HG02852 (cell line): ENCODE measurements at regions not wholly inside any gene's neighbourhood (a gene's known extent, or its start where the extent isn't known, plus 50 kb on each side); places are given as distances from the start of the nearest gene placed in this dataset.
"Not testable (repeated sequence)": the region's sequence is repeated elsewhere in the genome, so short reads cannot be mapped to it uniquely, and the experiment has no call there.

ENCODE experiments used
- ATAC-seq: cut with Tn5 transposase; IDR thresholded peaks from one replicate; pipeline ENCODE4 v1.9.1; 2021; ENCODE audit warnings: mild to moderate bottlenecking, moderate library complexity; ENCODE audit not compliant: unreplicated experiment

DNA sequence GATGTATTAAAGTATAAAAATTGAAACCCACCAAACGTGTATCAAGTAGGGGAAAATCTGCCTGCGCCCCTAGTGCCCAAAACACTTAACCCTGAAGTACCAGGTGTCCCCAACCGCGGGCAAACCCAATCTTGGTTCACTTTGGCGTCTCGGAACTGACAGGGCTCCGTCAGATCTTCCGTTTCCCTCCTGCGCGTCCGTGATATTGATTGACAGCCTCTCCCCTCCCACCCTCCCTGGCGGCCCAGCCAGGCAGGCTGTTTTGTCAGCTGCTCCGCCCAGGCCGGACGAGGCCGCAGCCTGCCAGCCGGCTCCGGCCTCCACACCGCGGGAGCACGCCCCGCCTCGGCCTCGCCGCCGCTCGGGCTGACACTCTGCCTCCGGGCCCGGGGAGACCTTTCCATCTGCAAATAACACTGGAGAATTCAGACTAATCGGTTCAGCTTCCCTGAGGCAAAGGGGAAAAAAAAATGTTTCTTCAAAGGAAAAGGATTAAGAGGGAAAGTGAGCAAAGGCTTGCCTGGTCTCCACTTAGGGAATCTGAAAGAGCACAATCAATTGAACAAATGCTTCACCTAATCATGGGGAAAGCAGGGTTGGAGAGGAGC lies 234.9 kb upstream of the MCHR2 start:
- peak; percentile 100 for ATAC-seq

DNA sequence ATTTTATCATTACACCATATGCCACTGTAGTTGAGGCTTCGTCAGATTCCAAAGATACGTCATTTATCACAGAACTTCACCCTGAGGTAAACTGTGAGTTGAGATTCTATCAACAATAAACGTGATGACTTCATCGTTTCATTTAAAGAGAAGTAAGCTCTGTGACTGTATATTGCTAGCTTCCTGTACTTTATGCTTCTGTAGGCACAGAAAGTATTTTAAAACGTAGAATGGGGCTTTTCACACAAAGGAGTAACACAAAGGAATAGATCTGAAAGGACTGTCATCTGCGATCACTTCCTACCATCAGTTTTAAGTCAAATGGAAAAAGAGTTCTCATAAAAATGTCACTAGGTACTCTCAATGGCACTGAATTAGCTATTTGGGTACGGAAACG lies 234.4 kb upstream of the MCHR2 start:
- ATAC-seq = peak; percentile 6

DNA sequence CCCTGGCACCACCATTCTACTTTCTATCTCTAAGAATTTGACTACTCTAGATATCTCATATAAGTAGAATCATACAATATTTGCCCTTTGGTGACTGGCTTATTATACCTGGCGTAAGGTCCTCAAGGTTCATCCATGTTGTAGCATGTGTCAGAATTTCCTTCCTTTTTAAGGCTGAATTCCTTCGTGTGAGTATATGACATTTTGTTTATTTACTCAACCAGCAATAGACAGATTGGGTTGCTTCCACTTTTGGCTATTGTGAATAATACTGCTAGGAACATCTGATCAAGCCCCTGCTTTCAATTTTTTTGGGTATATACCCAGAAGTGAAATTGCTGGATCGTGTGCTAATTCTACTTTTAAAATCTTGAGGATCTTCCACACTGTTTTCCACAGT lies 232.8 kb upstream of the MCHR2 start:
- no peak for ATAC-seq

DNA sequence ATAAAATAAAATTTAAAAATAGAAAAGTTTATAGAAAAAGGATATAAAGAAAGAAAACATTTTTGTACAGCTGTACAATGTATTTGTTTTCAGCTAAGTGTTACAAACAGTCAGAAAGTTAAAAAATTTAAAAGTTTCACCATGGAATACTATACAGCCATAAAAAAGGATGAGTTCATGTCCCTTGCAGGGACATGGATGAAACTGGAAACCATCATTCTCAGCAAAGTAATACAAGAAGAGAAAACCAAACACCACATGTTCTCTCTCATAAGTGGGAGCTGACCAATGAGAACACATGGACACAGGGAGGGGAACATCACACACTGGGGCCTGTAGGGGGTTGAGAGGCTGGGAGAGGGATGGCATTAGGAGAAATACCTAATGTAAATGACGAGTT lies 229.9 kb upstream of the MCHR2 start:
- not testable (repeated sequence) for ATAC-seq

DNA sequence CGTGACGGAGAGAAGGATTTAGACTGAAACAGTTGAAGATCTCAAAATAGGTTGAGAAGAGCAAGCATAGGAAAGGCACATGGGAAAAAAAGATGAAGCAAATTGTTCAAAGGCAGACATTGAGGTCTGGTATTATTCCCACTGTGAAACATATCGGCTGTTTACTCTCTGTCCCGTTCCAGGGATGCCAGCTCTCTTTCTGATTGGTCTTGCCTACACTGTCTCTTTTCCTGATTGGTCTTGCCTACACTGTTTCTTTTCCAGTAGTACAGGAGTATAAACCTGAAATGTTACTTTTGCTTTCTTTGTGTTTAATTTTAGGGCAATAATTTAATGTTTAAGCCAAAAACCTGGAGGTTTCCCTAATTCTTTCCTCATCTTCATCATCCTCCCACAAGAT lies 226.5 kb upstream of the MCHR2 start:
- no peak for ATAC-seq

DNA sequence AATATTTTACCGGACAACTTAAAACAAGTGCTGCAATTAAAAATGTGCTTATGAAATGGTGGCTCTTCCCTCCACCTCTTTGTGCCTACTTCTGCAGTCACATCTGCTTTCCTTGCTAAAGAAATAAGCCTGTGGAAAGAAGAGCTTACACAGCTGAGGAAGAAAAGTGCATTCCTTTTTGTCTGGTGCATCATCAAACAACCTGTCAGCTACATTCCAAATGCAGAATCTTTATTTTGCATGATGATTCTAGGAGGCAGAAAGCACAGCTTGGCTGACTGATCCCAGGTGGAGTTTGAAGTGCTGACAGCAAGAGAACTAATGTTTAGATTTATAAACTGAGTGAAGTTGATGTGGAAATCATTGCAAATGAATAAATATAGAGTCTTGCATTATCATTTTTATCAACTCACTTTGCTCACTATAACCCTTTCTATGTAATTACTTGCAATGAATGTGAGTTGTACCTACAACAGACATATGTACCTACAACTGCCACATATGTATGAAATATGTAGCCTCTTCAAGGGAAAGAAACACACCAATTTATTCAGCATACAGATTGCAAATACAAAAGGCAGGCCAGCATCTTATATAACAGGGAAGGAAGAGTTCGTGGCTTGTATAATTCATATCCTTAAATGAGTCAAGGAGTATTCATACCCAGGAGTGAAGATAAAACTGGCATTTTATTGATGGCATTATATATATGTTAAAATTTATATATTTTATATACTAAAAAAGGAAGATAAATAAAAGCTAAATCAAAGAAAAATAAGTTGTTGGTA lies 223.4 kb upstream of the MCHR2 start:
- ATAC-seq = no peak

DNA sequence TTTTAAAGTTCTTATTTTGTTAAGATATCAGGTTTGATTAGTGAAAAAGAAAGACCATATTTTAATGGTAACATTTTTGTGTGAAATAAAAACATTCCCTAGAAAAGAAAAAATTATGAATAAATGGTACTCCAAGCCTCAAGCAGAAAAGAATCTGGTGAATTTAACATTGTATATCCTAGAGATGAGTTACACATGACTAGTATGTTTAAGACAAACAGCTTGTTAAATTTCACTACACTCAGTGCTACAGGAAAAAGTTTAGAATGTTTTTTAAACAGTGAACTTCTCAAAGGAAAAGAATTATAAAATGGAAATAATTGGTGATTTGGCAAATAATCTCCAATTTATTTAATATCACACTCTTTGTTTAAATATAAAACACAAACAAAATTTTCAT lies 222.7 kb upstream of the MCHR2 start:
- no peak for ATAC-seq

DNA sequence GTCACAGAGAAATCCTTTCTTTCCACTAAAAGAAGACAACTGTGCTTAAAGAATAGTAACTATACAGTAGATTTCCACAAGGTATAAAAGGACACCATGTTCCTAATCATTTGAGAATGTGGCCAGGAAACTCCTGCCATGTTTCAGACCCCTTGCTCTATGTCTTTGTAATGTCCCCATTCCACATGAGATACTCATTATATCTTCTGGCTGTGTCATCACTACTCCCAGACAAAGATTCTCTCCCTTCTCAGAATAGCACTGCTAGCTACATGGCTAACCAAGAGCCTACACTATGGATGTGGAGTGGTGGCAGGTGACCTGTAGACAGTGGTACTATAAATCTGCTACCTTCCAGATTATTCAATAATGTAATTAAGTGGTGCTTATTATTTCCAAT lies 218.1 kb upstream of the MCHR2 start:
- ATAC-seq = no peak

DNA sequence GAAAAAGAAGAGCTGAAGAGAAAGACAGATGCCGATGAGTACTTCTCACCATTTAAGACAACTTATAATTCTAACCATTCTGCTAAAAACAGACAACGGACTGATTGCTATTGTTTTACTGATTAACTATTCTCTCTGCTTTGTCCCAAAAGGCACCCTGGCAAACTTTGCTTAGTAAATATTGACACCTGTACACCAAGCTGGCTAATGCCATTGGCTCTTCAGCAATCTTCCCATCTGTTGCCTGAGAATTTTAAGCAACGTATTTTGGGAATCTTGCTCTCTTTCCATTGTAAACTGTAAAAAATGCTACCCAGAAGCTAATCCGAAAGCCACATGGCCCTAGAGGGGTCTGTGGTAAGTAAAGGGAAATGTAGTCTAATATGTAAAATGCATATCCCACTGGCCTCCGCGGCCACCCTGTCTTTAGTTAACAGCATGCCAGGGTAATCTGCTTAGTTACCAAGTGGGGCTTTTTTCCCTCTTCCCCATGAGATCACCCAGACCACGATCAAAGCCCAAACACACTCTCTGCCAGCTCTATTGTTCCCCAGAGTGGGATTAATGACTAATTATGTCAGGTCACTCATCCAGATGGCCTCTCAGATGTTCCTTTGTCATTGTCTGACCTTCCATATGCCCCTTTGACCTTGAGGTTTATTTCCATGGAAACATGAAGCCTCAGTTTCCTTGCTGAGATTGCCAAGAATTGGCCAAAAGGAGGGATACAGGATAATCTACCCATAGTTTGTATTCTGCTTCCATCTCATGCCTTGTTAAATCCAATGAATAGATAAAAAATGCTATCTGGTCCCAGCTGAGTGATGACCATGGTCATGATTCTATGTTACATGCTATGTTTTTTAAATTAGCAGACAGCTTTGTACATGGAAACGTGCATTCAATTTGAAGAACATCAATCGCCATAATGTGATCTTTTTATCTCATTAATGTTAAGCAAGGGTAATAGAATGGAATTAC lies 216.4 kb upstream of the MCHR2 start:
- no peak for ATAC-seq

DNA sequence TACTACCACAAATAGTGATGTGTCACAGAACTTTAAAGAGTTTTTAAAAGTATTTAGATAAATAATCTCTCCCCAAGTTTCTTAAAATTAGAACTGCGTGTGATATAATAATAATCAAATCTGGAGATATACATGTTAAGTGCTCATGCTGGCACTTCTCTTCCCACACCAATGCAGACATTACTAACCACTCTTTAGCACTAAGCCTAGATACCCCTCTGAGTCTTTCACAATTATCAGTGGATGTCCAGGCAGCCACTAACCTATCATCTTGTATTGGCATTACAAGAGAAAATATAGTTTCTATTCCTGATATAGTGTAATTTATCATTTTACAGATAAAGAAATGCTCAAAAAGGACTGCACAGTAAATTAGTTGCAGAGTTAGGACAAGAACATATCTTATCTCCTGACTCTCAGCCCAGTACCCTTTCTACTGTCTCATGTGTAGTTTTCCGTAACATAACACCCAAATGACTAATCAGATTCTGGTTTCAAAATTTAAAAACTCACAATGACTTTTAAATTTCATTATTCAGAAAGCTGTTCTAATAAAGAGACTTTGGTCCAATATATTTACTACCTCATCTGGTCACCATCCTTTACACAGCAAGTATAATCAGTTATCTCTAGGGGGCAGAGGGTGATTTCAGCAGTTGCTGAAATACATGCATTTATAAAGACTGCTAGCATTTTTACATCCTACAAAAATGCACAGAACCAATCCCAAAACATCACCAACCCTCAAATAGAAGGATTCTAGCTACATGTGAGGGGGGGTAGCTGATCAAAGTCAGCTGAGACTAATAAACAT lies 215.5 kb upstream of the MCHR2 start:
- ATAC-seq = no peak

DNA sequence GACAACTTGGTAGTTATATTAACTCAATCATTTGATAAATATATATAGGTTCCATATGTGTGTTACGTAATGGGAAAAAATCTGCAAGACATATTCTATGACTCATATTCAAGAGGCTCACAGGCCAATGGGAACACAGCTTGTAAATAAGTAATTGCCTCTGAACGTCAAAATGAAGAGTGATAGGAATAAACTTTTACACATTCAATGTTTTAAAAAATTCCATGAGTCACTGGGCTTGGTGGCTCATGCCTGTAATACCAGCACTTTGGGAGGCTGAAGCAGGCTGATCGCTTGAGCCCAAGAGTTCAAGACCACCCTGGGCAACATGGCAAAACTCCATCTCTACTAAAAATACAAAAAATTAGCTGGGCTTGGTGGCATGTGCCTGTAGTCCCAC lies 209.4 kb upstream of the MCHR2 start:
- no peak for ATAC-seq

DNA sequence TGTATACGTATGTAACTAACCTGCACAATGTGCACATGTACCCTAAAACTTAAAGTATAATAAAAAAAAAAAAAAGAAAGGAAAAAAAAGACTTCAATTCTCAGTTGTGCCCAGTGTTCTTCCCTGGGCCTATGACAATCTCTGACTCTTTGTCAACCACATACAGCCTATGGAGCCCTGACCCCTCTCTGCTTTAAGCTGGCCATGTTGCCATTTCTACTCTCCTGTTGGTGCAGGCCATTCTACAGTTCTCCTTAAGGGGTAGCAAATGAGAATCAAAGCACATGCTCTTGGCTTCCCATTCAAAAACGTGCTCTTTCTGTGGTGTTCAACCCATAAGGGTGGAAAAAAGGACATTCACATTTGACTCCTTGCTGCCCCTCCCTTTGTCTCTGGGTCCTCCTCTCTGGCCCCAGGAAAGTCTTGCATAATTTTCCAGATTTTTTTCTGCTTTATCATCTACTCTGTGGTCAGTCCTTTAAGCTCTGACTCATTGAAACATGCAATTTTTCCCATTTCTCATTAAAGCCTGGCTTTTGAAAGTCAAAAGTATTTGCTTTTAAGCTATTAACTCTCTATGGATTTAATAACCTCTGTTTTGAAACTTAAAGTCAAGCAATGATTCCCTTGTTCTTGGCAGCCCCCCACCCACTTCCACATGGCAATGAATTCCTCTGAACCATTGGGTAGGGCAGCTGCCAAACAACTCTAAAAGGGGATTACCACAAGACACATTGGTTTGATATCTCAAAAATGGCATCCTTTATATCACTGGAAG lies 208.6 kb upstream of the MCHR2 start:
- no peak for ATAC-seq

DNA sequence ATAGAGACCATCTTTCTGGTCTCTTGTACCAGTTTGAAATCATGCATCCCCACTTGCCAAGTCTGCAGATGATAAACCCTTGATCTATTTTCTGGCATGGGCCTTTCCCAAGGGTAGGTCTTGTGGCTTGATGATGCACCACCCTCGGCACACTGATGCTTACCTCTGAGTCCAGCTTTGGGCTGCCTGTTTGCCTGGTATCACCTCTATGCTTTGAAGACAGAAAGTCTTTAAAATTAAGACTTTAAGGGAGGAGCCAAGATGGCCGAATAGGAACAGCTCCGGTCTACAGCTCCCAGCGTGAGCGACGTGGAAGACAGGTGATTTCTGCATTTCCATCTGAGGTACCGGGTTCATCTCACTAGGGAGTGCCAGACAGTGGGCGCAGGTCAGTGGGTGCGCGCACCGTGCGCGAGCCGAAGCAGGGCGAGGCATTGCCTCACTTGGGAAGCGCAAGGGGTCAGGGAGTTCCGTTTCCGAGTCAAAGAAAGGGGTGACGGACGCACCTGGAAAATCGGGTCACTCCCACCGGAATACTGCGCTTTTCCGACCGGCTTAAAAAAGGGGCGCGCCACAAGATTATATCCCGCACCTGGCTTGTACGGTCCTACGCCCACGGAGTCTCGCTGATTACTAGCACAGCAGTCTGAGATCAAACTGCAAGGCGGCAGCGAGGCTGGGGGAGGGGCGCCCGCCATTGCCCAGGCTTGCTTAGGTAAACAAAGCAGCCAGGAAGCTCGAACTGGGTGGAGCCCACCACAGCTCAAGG lies 202.4 kb upstream of the MCHR2 start:
- not testable (repeated sequence) for ATAC-seq

DNA sequence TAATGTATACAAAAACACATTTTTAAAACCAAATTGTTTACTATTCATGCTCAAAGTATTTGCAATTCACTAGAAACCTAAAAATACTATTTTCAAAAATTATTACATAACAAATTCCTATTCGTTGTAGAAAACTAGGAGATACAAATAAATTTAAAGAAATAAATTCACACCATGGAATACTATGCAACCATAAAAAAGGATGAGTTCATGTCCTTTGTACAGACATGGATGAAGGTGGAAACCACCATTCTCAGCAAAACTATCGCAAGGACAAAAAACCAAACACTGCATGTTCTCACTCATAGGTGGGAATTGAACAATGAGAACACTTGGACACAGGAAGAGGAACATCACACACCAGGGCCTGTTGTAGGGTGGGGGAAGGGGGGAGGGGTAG lies 201.2 kb upstream of the MCHR2 start:
- not testable (repeated sequence) for ATAC-seq

DNA sequence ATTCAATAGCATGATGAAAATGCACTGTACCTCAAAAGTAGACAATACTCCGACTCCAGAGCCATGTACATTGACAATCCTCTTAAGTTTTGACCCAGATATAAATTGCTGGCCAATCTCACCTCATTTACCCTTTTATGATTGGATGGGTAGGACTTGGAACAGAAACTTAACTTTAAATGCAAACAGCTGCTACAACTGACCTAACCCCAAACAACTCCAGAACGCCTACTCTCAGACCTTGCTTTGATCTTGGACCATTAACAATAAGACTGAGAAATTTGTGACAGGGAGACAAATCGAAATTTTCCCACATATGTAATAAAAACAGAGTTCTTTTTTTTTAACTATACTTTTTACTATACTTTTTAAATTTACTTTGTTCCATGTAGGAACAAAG lies 200.5 kb upstream of the MCHR2 start:
- no peak for ATAC-seq

DNA sequence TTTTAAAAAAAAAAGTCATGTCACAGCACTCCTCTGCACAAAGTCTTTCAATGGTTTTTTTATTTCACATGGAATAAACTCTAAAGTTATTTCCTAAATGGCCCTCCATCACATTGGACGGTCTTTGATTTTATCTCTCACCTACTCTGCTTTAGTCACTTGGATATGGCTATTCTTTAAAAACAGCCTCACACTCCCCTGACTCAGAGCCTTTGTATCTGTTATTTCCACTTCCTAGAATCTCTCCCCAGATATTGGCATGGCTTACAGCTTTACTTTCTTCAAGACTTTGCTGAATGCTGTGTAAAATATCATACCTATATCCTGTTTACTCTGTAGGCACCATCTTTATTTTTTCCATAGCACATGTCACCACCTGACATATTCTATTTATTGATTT lies 194.7 kb upstream of the MCHR2 start:
- ATAC-seq = no peak

DNA sequence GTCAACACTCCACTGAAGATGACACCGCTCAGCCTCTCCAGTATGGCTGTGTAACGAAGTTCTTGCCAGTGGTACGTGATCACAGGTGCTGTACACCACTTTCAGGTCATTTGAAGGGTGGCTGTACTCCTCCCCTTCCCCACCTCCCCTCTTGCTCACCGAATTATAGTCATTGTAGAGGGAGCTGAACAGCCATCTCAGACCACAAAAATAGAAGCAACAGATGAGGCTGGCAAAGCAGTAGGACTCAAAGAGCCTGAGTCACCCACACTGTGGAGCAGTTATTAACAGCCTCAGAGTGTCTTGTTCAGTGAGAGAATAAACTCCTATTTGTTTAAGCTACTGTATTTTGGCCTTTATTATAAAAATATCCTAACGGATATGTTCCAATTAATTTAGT lies 192.5 kb upstream of the MCHR2 start:
- ATAC-seq = no peak

DNA sequence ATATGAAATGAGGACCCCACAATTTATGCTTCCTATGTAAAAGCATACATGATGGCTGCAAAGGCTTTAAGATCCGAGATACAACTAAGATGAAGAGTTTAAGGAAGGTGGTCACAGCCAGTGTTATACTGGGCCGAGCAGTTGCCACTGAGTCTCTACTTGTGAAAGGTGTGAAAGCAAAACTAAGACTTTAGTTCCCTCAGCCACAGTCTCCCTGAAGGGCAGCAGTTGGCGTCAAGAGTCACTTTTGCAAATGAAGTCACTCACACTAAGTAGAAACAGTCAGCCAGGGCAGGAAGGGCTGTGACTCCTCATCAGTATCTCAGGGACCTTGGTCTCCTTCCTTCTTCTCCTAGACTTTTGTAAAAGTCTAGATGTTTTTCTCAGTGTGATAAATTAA lies 191.6 kb upstream of the MCHR2 start:
- no peak for ATAC-seq

DNA sequence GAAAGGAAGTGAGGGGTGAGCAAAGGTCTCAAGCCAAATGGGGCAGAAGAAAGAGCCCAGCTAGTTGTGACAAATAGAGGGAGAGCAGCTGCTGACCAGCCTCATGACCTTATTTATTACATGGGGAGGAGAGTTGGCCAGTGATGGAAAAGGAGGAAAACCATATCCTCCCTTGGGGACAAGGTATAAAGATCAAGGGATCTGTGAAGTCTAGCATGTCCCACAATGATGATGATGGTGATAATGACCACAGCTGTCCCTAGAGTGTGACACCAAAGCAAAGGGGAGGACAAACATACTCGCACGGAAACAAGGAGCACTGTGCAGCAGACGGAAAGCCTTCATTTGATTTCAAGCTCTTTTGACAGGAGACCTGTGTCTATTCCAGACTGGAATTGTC lies 190.4 kb upstream of the MCHR2 start:
- ATAC-seq = no peak
